A673 (cell line): ENCODE measurements at regions not wholly inside any gene's neighbourhood (a gene's known extent, or its start where the extent isn't known, plus 50 kb on each side); places are given as distances from the start of the nearest gene placed in this dataset.

ENCODE experiments used
- BruUV-seq: library from RNA; stranded (reverse); fragments of 400-500 nt; replicated peaks from 2 replicates; lab custom pipeline; 2021; lab: Mats Ljungman, UMichigan
- CTCF ChIA-PET: fragments of 300-600 bp; sonication (Branson Sonifier 250); formaldehyde crosslinking; loops from one replicate; lab custom pipeline; 2022; ENCODE audit warnings: antibody characterized with exemption; lab: Charles Lee
- POLR2A ChIA-PET: fragments of 300-600 bp; sonication (Branson Sonifier 250); formaldehyde crosslinking; loops from one replicate; lab custom pipeline; 2022; ENCODE audit warnings: antibody characterized with exemption; ENCODE audit not compliant: low non-redundant PET; lab: Charles Lee
- DNase-seq: peaks from one replicate; pipeline ENCODE4 v3.0.0-alpha.2; 2015; ENCODE audit warnings: low spot score
- H3K27ac ChIP-seq: fragments of 200-600 bp; sonication (generic); 2 replicates; pipeline ENCODE4 v1.5.1; 2016; ENCODE audit warnings: mixed run types, low read depth, mild to moderate bottlenecking, mixed read lengths, antibody characterized with exemption, low read length; ENCODE audit not compliant: poor library complexity, severe bottlenecking
- H3K27me3 ChIP-seq: fragments of 200-600 bp; sonication (generic); replicated peaks from 2 replicates; pipeline ENCODE4 v1.6.1; 2017; ENCODE audit warnings: mixed run types, low read depth, mild to moderate bottlenecking, mixed read lengths, antibody characterized with exemption, low read length; ENCODE audit not compliant: insufficient read depth, poor library complexity
- H3K36me3 ChIP-seq: fragments of 200-600 bp; sonication (generic); 2 replicates; pipeline ENCODE4 v1.6.1; 2016; ENCODE audit warnings: mixed run types, mild to moderate bottlenecking, mixed read lengths, antibody characterized with exemption, low read length; ENCODE audit not compliant: insufficient read depth, poor library complexity, severe bottlenecking
- H3K4me1 ChIP-seq: fragments of 200-600 bp; sonication (generic); 2 replicates; pipeline ENCODE4 v1.6.1; 2017; ENCODE audit warnings: mixed run types, mild to moderate bottlenecking, mixed read lengths, antibody characterized with exemption, low read length; ENCODE audit not compliant: insufficient read depth, poor library complexity, severe bottlenecking
- H3K4me3 ChIP-seq: fragments of 200-600 bp; sonication (generic); 2 replicates; pipeline ENCODE4 v1.5.1; 2016; ENCODE audit warnings: low read depth, mixed run types, mild to moderate bottlenecking, mixed read lengths, low read length; ENCODE audit not compliant: poor library complexity, severe bottlenecking
- H3K9me3 ChIP-seq: fragments of 200-600 bp; sonication (generic); 2 replicates; pipeline ENCODE4 v1.6.1; 2016; ENCODE audit warnings: mixed run types, low read depth, mild to moderate bottlenecking, mixed read lengths, antibody characterized with exemption, low read length; ENCODE audit not compliant: poor library complexity, severe bottlenecking
- CTCF ChIP-seq: fragments of 300-800, 200-600 bp; sonication (generic); conservative IDR thresholded peaks from 2 replicates; pipeline ENCODE4 v1.5.1; 2017; ENCODE audit warnings: low read depth, mild to moderate bottlenecking, antibody characterized with exemption, low read length, moderate library complexity, mixed read lengths
- EZH2 ChIP-seq: fragments of 200-600 bp; sonication (generic); IDR thresholded peaks from 2 replicates; pipeline ENCODE4 v1.6.1; 2017; ENCODE audit warnings: borderline replicate concordance, low read depth, mild to moderate bottlenecking, mixed read lengths, antibody characterized with exemption, low read length; ENCODE audit not compliant: poor library complexity, severe bottlenecking
- intact Hi-C: fragments of 100-400 bp; cut with micrococcal nuclease; formaldehyde crosslinking; loops from one replicate; pipeline ENCODE4 v1.10.0; 2022; ENCODE audit not compliant: unreplicated experiment

- Histone ChIP-seq H3K9me3 (no peaks in the 10 kb centered on the region), H3K27me3 (peaks cover 18% of the 10 kb centered on the region), H3K4me1 (no peaks in the 10 kb centered on the region), H3K27ac (no peak overlapping the region), H3K36me3 (no peaks in the 10 kb centered on the region), H3K4me3 (no peak overlapping the region)
- CTCF ChIA-PET, result no interaction called here
- no peak for DNase-seq
- no TSS peak for BruUV-seq
- POLR2A ChIA-PET, result no interaction called here
- intact Hi-C loops, result no loop called here
- no peak for TF ChIP-seq CTCF
- TF ChIP-seq EZH2, result no peak
Measured at GRCh38 chr1:209443975-209444651, 139.4 kb upstream of the CAMK1G start.

- CTCF ChIA-PET, result no interaction called here
- DNase-seq, result no peak
- Histone ChIP-seq H3K4me3 (no peak overlapping the region), H3K4me1 (no peaks in the 10 kb centered on the region), H3K9me3 (no peaks in the 10 kb centered on the region), H3K27me3 (peaks cover 18% of the 10 kb centered on the region), H3K27ac (no peak overlapping the region), H3K36me3 (no peaks in the 10 kb centered on the region)
- TF ChIP-seq EZH2, result no peak
- no peak for TF ChIP-seq CTCF
- BruUV-seq, result no TSS peak
- POLR2A ChIA-PET, result no interaction called here
- intact Hi-C loops, result no loop called here
Measured at GRCh38 chr1:209444961-209445360, 138.6 kb upstream of the CAMK1G start.

DNA sequence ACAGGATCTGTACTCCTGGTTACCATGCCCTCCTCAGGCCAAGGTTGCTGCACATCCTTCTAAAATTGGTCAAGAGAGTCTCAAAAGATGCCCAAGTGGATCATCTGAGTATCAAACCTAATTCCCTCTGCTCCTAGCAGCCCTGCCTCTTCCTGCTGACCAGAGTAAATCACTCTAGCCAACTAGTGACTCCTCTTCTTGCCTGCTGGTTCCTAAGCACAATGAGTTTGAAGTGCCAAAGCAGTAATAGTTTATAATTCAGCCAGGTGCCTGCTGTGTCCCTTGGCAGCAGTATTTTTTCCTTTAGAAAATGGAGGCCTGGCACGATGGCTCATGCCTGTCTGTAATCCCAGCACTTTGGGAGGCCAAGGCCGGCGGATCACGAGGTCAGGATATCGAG lies 137.9 kb upstream of the CAMK1G start:
- Histone ChIP-seq H3K9me3 (no peaks in the 10 kb centered on the region), H3K27me3 (peaks cover 18% of the 10 kb centered on the region), H3K4me1 (no peaks in the 10 kb centered on the region), H3K27ac (no peak overlapping the region), H3K36me3 (no peaks in the 10 kb centered on the region), H3K4me3 (no peak overlapping the region)
- DNase-seq, result no peak
- ChIA-PET POLR2A (no interaction called here), CTCF (no interaction called here)
- TF ChIP-seq EZH2, result no peak
- intact Hi-C loops, result no loop called here
- BruUV-seq, result no TSS peak

DNA sequence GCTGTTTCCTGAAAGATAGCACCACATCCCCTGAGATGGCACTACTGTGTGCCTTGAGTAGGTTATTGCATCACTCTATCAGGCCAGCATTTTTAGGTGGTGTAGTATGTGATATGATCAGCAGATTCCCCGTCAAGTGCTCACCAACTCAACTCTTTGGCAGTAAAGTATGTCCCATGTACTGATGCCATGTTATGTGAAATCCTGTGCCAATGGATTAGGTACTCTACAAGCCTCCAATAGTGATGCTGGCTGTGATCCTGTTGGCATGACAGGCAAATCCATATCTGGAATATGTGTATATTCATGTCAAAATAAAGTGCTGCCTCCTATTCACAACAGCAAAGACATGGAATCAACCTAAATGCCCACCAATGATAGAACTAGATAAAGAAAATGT lies 137.2 kb upstream of the CAMK1G start:
- no TSS peak for BruUV-seq
- POLR2A ChIA-PET, result interaction anchor here (0.6 kb wide), 1 partner anchor 29 kb away, joined by 3 read pairs; no protein-coding TSS in a partner anchor
- intact Hi-C loops, result no loop called here
- CTCF ChIA-PET, result no interaction called here
- Histone ChIP-seq H3K27ac (no peak overlapping the region), H3K9me3 (no peaks in the 10 kb centered on the region), H3K4me3 (no peak overlapping the region), H3K4me1 (no peaks in the 10 kb centered on the region), H3K36me3 (no peaks in the 10 kb centered on the region), H3K27me3 (peaks cover 10% of the 10 kb centered on the region)
- no peak for DNase-seq
- no peak for TF ChIP-seq CTCF
- TF ChIP-seq EZH2, result no peak
